ENCODE measurements at regions not wholly inside any gene's neighbourhood (a gene's known extent, or its start where the extent isn't known, plus 50 kb on each side); places are given as distances from the start of the nearest gene placed in this dataset.

DNA sequence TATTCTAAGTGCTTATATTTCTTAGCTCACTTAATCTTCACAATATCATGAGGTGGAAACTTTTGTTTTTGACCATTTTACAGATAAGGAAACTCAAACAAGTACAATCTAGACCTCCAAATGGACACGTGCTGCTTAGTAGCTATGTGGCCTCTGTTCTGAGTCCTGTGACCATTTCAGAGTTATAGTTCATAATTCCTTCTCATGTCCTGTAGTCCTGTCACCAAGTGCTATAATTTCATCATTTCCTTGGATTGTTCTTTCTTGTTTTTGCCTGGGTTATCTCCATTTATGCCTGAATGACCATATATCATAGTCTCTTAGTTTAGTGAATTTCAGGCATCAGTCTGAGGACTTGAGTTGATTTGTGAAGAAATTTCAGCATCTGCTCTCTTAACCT, 91.7 kb downstream of the NUP35 start:
- TF ChIP-seq POLR2AphosphoS5 (IDR thresholded peaks at IDR 0.05), result no peak
- TF ChIP-seq, protein P1, sequence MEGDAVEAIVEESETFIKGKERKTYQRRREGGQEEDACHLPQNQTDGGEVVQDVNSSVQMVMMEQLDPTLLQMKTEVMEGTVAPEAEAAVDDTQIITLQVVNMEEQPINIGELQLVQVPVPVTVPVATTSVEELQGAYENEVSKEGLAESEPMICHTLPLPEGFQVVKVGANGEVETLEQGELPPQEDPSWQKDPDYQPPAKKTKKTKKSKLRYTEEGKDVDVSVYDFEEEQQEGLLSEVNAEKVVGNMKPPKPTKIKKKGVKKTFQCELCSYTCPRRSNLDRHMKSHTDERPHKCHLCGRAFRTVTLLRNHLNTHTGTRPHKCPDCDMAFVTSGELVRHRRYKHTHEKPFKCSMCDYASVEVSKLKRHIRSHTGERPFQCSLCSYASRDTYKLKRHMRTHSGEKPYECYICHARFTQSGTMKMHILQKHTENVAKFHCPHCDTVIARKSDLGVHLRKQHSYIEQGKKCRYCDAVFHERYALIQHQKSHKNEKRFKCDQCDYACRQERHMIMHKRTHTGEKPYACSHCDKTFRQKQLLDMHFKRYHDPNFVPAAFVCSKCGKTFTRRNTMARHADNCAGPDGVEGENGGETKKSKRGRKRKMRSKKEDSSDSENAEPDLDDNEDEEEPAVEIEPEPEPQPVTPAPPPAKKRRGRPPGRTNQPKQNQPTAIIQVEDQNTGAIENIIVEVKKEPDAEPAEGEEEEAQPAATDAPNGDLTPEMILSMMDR (IDR thresholded peaks at IDR 0.05), result no peak
- no peak for TF ChIP-seq POLR2A (IDR thresholded peaks at IDR 0.05)
